Nephron (organoid): ENCODE measurements at regions not wholly inside any gene's neighbourhood (a gene's known extent, or its start where the extent isn't known, plus 50 kb on each side); places are given as distances from the start of the nearest gene placed in this dataset.
"Not testable (repeated sequence)": the region's sequence is repeated elsewhere in the genome, so short reads cannot be mapped to it uniquely, and the experiment has no call there.

Experiments
- H3K27ac Mint-ChIP-seq, 3 experiments: 2 replicates each; pipeline ENCODE4 v1.8.0; 2020; ENCODE audit warnings: mixed read lengths in 3 of 3, mild to moderate bottlenecking in 2 of 3, moderate library complexity in 1 of 3
- H3K27me3 Mint-ChIP-seq: 2 replicates; pipeline ENCODE4 v1.8.0; 2021; ENCODE audit warnings: low read depth, mild to moderate bottlenecking, moderate library complexity, mixed read lengths
- H3K36me3 Mint-ChIP-seq: 2 replicates; pipeline ENCODE4 v1.8.0; 2020; ENCODE audit warnings: low read depth, mixed read lengths
- H3K4me1 Mint-ChIP-seq: 2 replicates; pipeline ENCODE4 v1.8.0; 2020; ENCODE audit warnings: mixed read lengths
- H3K4me3 Mint-ChIP-seq, 3 experiments: 2 replicates each; pipeline ENCODE4 v1.8.0; 2020; ENCODE audit warnings: mild to moderate bottlenecking in 3 of 3, mixed read lengths in 3 of 3, moderate library complexity in 2 of 3
- H3K9me3 Mint-ChIP-seq: 2 replicates; pipeline ENCODE4 v1.8.0; 2020; ENCODE audit warnings: mixed read lengths
- CTCF ChIP-seq, 3 experiments: fragments of 200-600 bp; sonication (generic); IDR thresholded peaks; one replicate each; pipeline ENCODE4 v1.5.0; 2021; ENCODE audit warnings: antibody characterized with exemption in 3 of 3; ENCODE audit not compliant: unreplicated experiment in 3 of 3

GRCh38 chr4:158122501-158122900 is 50.3 kb downstream of the GASK1B start:
- H3K27me3 Mint-ChIP-seq = peaks cover 4% of the 10 kb centered on the region
- no peak for TF ChIP-seq CTCF (IDR thresholded peaks at IDR 0.05; ENCODE audit: unreplicated experiment in 3 of 3)
- H3K9me3 Mint-ChIP-seq = no peaks in the 10 kb centered on the region
- H3K27ac Mint-ChIP-seq = peak overlapping the region; percentile 93 to 99 (median 94)
- H3K4me1 Mint-ChIP-seq = peaks cover 43% of the 10 kb centered on the region
- H3K36me3 Mint-ChIP-seq = peaks cover 17% of the 10 kb centered on the region
- H3K4me3 Mint-ChIP-seq = no peak overlapping the region

- TF ChIP-seq CTCF (IDR thresholded peaks at IDR 0.05; ENCODE audit: unreplicated experiment in 3 of 3) = no peak
- H3K4me3 Mint-ChIP-seq = peak overlapping the region in 2 of 3 experiments; percentile 24 to 39
These were observed 51.7 kb downstream of the GASK1B start for GRCh38 chr4:158121161-158121579.

GRCh38 chr4:158120645-158121151 is 52.1 kb downstream of the GASK1B start:
- peaks cover 38% of the 10 kb centered on the region for H3K4me1 Mint-ChIP-seq
- not testable (repeated sequence) for H3K27me3 Mint-ChIP-seq, H3K9me3 Mint-ChIP-seq, H3K36me3 Mint-ChIP-seq
- H3K27ac Mint-ChIP-seq = peak overlapping the region; percentile 93 to 99 (median 94)
- peak overlapping the region in 2 of 3 experiments; percentile 24 to 55 for H3K4me3 Mint-ChIP-seq

More at GRCh38 chr4:158121161-158121579, 51.7 kb downstream of the GASK1B start:
- H3K4me1 Mint-ChIP-seq = peaks cover 43% of the 10 kb centered on the region
- H3K9me3 Mint-ChIP-seq = peaks cover 2% of the 10 kb centered on the region
- H3K27me3 Mint-ChIP-seq = peaks cover 4% of the 10 kb centered on the region
- peak overlapping the region; percentile 93 to 99 (median 94) for H3K27ac Mint-ChIP-seq
- peaks cover 8% of the 10 kb centered on the region for H3K36me3 Mint-ChIP-seq

- Mint-ChIP-seq H3K4me3 (no peak overlapping the region), H3K36me3 (no peaks in the 10 kb centered on the region), H3K4me1 (no peaks in the 10 kb centered on the region), H3K27me3 (no peaks in the 10 kb centered on the region), H3K9me3 (peaks cover 9% of the 10 kb centered on the region), H3K27ac (peak overlapping the region in 2 of 3 experiments; percentile 15 to 61)
- no peak for TF ChIP-seq CTCF (IDR thresholded peaks at IDR 0.05; ENCODE audit: unreplicated experiment in 3 of 3)
These were observed 60.2 kb downstream of the GASK1B start for GRCh38 chr4:158112611-158113010.

GRCh38 chr4:158111241-158111640 is 61.6 kb downstream of the GASK1B start:
- TF ChIP-seq CTCF (IDR thresholded peaks at IDR 0.05; ENCODE audit: unreplicated experiment in 3 of 3) = no peak
- Mint-ChIP-seq H3K36me3 (no peaks in the 10 kb centered on the region), H3K9me3 (peaks cover 8% of the 10 kb centered on the region), H3K27ac (peak overlapping the region in 1 of 3 experiments; percentile 13), H3K27me3 (no peaks in the 10 kb centered on the region), H3K4me1 (no peaks in the 10 kb centered on the region), H3K4me3 (no peak overlapping the region)

- Mint-ChIP-seq H3K27ac (no peak overlapping the region), H3K27me3 (no peaks in the 10 kb centered on the region), H3K4me3 (no peak overlapping the region), H3K4me1 (no peaks in the 10 kb centered on the region), H3K9me3 (no peaks in the 10 kb centered on the region), H3K36me3 (no peaks in the 10 kb centered on the region)
- no peak for TF ChIP-seq CTCF (IDR thresholded peaks at IDR 0.05; ENCODE audit: unreplicated experiment in 3 of 3)
These were observed 69.9 kb downstream of the GASK1B start for GRCh38 chr4:158102904-158103303.
